ENCODE measurements at regions not wholly inside any gene's neighbourhood (a gene's known extent, or its start where the extent isn't known, plus 50 kb on each side); places are given as distances from the start of the nearest gene placed in this dataset.

DNA sequence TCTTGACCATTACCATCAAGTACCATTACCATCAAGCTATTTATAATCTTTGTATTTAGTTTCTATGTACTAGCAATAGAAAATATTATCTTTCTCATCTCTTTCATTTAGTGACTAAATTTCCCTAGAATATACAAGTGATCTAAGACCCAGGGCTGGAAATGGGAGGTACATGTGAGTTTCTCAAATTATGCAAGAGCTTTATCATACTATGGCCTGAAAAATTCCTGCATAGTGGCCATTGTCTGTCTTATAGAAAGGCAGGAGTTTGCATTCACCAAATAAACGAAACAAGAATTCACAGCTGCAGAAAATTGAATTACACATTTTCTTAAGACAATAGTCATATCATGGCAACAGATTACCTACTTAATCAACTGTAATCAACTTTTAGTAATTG lies 50.7 kb upstream of the HDAC9 start:
- TF ChIP-seq, protein P1, sequence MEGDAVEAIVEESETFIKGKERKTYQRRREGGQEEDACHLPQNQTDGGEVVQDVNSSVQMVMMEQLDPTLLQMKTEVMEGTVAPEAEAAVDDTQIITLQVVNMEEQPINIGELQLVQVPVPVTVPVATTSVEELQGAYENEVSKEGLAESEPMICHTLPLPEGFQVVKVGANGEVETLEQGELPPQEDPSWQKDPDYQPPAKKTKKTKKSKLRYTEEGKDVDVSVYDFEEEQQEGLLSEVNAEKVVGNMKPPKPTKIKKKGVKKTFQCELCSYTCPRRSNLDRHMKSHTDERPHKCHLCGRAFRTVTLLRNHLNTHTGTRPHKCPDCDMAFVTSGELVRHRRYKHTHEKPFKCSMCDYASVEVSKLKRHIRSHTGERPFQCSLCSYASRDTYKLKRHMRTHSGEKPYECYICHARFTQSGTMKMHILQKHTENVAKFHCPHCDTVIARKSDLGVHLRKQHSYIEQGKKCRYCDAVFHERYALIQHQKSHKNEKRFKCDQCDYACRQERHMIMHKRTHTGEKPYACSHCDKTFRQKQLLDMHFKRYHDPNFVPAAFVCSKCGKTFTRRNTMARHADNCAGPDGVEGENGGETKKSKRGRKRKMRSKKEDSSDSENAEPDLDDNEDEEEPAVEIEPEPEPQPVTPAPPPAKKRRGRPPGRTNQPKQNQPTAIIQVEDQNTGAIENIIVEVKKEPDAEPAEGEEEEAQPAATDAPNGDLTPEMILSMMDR (IDR thresholded peaks at IDR 0.05; ENCODE audit: insufficient read depth, low read depth, low read length, missing control alignments): no peak
- no peak overlapping the region for H3K4me3 ChIP-seq (ENCODE audit: low read length)
- no peak for DNase-seq (ENCODE audit: low read depth)

DNA sequence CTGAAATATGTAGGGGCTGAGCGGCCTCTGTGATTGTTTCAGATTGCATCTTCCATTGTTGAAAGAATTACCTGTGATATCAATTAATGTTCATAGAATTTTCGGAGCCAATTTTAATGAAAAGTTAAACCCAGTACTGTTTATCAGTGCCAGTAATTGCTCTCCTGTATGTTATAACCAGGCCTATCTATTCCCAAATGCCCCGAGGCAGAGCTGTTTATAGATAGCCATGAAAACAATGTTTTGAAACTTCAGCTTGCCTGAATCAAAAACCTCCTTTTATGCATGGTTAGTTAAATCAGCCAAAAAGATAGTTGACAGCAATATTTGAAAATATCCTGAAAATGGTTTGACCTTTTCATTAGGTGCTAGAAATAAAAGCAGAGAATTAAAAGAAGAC lies 50.1 kb upstream of the HDAC9 start:
- TF ChIP-seq, protein P1 (IDR thresholded peaks at IDR 0.05; ENCODE audit: insufficient read depth, low read depth, low read length, missing control alignments): no peak
- no peak for DNase-seq (ENCODE audit: low read depth)
- no peak overlapping the region for H3K4me3 ChIP-seq (ENCODE audit: low read length)

Measured in epithelial cell of esophagus (primary cell).